H1 (cell line): ENCODE measurements at regions not wholly inside any gene's neighbourhood (a gene's known extent, or its start where the extent isn't known, plus 50 kb on each side); places are given as distances from the start of the nearest gene placed in this dataset.

ENCODE experiments used
- CTCF ChIA-PET: fragments of 300-600 bp; sonication (Branson Sonifier 250); formaldehyde crosslinking; loops from one replicate; lab custom pipeline; 2021; ENCODE audit not compliant: partially characterized antibody; lab: Charles Lee
- POLR2A ChIA-PET: fragments of 300-600 bp; sonication (Branson Sonifier 250); formaldehyde crosslinking; loops from one replicate; lab custom pipeline; 2021; ENCODE audit warnings: inconsistent platforms; ENCODE audit not compliant: partially characterized antibody; lab: Charles Lee
- DNase-seq, 2 experiments: peaks; one replicate each; pipeline versions ENCODE4 v3.0.0 to v3.0.0-alpha.2; 2010 to 2022; ENCODE audit warnings: low spot score in 2 of 2, low read depth in 1 of 2, mixed read lengths in 1 of 2
- FAIRE-seq: peaks from 2 replicates; lab custom pipeline; 2011; peaks lifted over from hg19 to GRCh38; lab: Jason Lieb, UNC
- H2AFZ ChIP-seq: 2 replicates; pipeline ENCODE4 v1.8.1; 2012; ENCODE audit warnings: low read length, inconsistent platforms
- H2AK5ac ChIP-seq: 2 replicates; pipeline ENCODE4 v1.6.1; 2013; ENCODE audit warnings: low read depth, low read length
- H2BK120ac ChIP-seq: replicated peaks from 2 replicates; pipeline ENCODE3; 2013; ENCODE audit warnings: low read depth, low read length, inconsistent platforms
- H2BK12ac ChIP-seq: 2 replicates; pipeline ENCODE4 v1.6.1; 2013; ENCODE audit warnings: low read depth, low read length
- H2BK15ac ChIP-seq: 2 replicates; pipeline ENCODE4 v1.6.1; 2013; ENCODE audit warnings: low read length
- H2BK20ac ChIP-seq: 2 replicates; pipeline ENCODE4 v1.6.1; 2013; ENCODE audit warnings: low read length
- H2BK5ac ChIP-seq: 2 replicates; pipeline ENCODE4 v1.6.1; 2013; ENCODE audit warnings: low read depth, low read length
- H3K14ac ChIP-seq: 2 replicates; pipeline ENCODE4 v1.6.1; 2013; ENCODE audit warnings: inconsistent platforms; ENCODE audit not compliant: insufficient read length
- H3K18ac ChIP-seq: 2 replicates; pipeline ENCODE4 v1.6.1; 2013; ENCODE audit warnings: low read length; ENCODE audit errors: extremely low read depth
- H3K23ac ChIP-seq: 2 replicates; pipeline ENCODE4 v1.6.1; 2013; ENCODE audit warnings: inconsistent platforms; ENCODE audit not compliant: insufficient read length
- H3K23me2 ChIP-seq: 2 replicates; pipeline ENCODE4 v1.6.1; 2013; ENCODE audit warnings: low read depth, low read length
- H3K27ac ChIP-seq: 2 replicates; pipeline ENCODE4 v1.6.1; 2011; ENCODE audit warnings: low read depth, low read length, inconsistent platforms
- H3K27me3 ChIP-seq, 4 experiments: replicated peaks in 1 of 4; 1 replicate in 1 of 4; 2 replicates in 3 of 4; pipeline versions ENCODE4 v1.6.1 to v1.8.1; 2011 to 2013; ENCODE audit warnings: low read length in 3 of 4, mild to moderate bottlenecking in 3 of 4, inconsistent platforms in 2 of 4, mixed read lengths in 2 of 4, moderate library complexity in 1 of 4; ENCODE audit not compliant: control insufficient read depth in 3 of 4, insufficient read depth in 3 of 4; ENCODE audit errors: extremely low read depth in 1 of 4
- H3K36me3 ChIP-seq, 4 experiments: 2 replicates each; pipeline versions ENCODE4 v1.6.1 to v1.8.1; 2011 to 2013; ENCODE audit warnings: mild to moderate bottlenecking in 4 of 4, low read length in 3 of 4, moderate library complexity in 2 of 4, control low read depth in 1 of 4, inconsistent platforms in 1 of 4; ENCODE audit not compliant: insufficient read depth in 4 of 4, control insufficient read depth in 2 of 4
- H3K4ac ChIP-seq: replicated peaks from 2 replicates; pipeline ENCODE3; 2013; ENCODE audit warnings: low read length, low read depth, mixed read lengths, inconsistent platforms; ENCODE audit not compliant: insufficient read length
- H3K4me1 ChIP-seq, 4 experiments: replicated peaks in 1 of 4; 1 replicate in 1 of 4; 2 replicates in 3 of 4; pipeline versions ENCODE4 v1.6.1 to v1.8.1; 2011 to 2013; ENCODE audit warnings: low read length in 3 of 4, inconsistent platforms in 2 of 4, mixed read lengths in 1 of 4; ENCODE audit not compliant: insufficient read depth in 4 of 4, control insufficient read depth in 3 of 4
- H3K4me2 ChIP-seq, 2 experiments: 2 replicates each; pipeline versions ENCODE4 v1.6.1 to v1.8.1; 2011 to 2013; ENCODE audit warnings: low read depth in 2 of 2, low read length in 2 of 2, control low read depth in 1 of 2, inconsistent platforms in 1 of 2, mild to moderate bottlenecking in 1 of 2; ENCODE audit not compliant: insufficient read depth in 1 of 2
- H3K4me3 ChIP-seq, 4 experiments: fragments of 200-600, 300-600 bp in 1 of 4; sonication (generic), shearing (Covaris generic), sonication (Bioruptor Twin) in 1 of 4; 2 replicates each; pipeline versions ENCODE4 v1.5.1 to v1.8.1; 2011 to 2016; ENCODE audit warnings: low read length in 4 of 4, low read depth in 3 of 4, control low read depth in 2 of 4, inconsistent platforms in 2 of 4, mild to moderate bottlenecking in 2 of 4, mixed read lengths in 1 of 4, moderate library complexity in 1 of 4; ENCODE audit not compliant: insufficient read depth in 2 of 4; ENCODE audit errors: extremely low read depth in 1 of 4
- H3K56ac ChIP-seq: replicated peaks from 2 replicates; pipeline ENCODE3; 2013; ENCODE audit warnings: low read depth, mild to moderate bottlenecking, mixed read lengths, low read length, inconsistent platforms; ENCODE audit not compliant: insufficient read length
- H3K79me1 ChIP-seq: 2 replicates; pipeline ENCODE4 v1.6.1; 2013; ENCODE audit warnings: low read depth, low read length, control low read depth
- H3K79me2 ChIP-seq, 2 experiments: 2 replicates each; pipeline versions ENCODE4 v1.6.1 to v1.8.1; 2012 to 2013; ENCODE audit warnings: low read length in 2 of 2, mild to moderate bottlenecking in 2 of 2, inconsistent platforms in 1 of 2; ENCODE audit not compliant: insufficient read depth in 2 of 2, control insufficient read depth in 1 of 2
- H3K9ac ChIP-seq, 4 experiments: replicated peaks in 1 of 4; 1 replicate in 1 of 4; 2 replicates in 3 of 4; pipeline versions ENCODE4 v1.6.1 to v1.8.1; 2011 to 2013; ENCODE audit warnings: low read depth in 3 of 4, low read length in 3 of 4, control low read depth in 2 of 4, mild to moderate bottlenecking in 2 of 4, moderate library complexity in 2 of 4, inconsistent platforms in 1 of 4; ENCODE audit errors: extremely low read depth in 1 of 4
- H3K9me3 ChIP-seq, 2 experiments: 2 replicates each; pipeline versions ENCODE4 v1.6.1 to v1.8.1; 2012 to 2013; ENCODE audit warnings: mild to moderate bottlenecking in 2 of 2, moderate library complexity in 2 of 2, control low read depth in 1 of 2, inconsistent platforms in 1 of 2, low read depth in 1 of 2, low read length in 1 of 2, mixed read lengths in 1 of 2; ENCODE audit not compliant: insufficient read depth in 2 of 2
- H4K20me1 ChIP-seq, 2 experiments: replicated peaks in 1 of 2; 2 replicates each; pipeline versions ENCODE3 to v1.8.1; 2011 to 2013; ENCODE audit warnings: inconsistent platforms in 2 of 2, low read length in 2 of 2, mild to moderate bottlenecking in 1 of 2; ENCODE audit not compliant: insufficient read depth in 2 of 2, control insufficient read depth in 1 of 2
- H4K5ac ChIP-seq: 2 replicates; pipeline ENCODE4 v1.6.1; 2013; ENCODE audit warnings: low read length, low read depth, mixed read lengths, inconsistent platforms; ENCODE audit not compliant: insufficient read length
- H4K8ac ChIP-seq: 2 replicates; pipeline ENCODE4 v1.8.0; 2013; ENCODE audit warnings: mild to moderate bottlenecking, moderate library complexity, low read length, inconsistent platforms; ENCODE audit not compliant: insufficient read depth; ENCODE audit errors: extremely low read depth
- H4K91ac ChIP-seq: replicated peaks from 2 replicates; pipeline ENCODE3; 2013; ENCODE audit warnings: low read length, mixed read lengths, inconsistent platforms; ENCODE audit not compliant: insufficient read length
- CHD2 ChIP-seq: IDR thresholded peaks from 2 replicates; pipeline ENCODE4 v1.6.1; 2012; ENCODE audit warnings: low read length, improper control_type of control experiment
- JUND ChIP-seq: IDR thresholded peaks from 2 replicates; pipeline ENCODE4 v1.6.1; 2011; ENCODE audit warnings: mild to moderate bottlenecking, improper control_type of control experiment, low read length
- KDM4A ChIP-seq: IDR thresholded peaks from one replicate; pipeline ENCODE4 v1.7.1; 2012; ENCODE audit warnings: low read depth, mild to moderate bottlenecking, moderate library complexity, low read length, inconsistent platforms; ENCODE audit not compliant: severe bottlenecking
- RAD21 ChIP-seq, 2 experiments: IDR thresholded peaks in 1 of 2; conservative IDR thresholded peaks in 1 of 2; 2 replicates each; pipeline ENCODE4 v1.6.1; 2011; ENCODE audit warnings: low read depth in 2 of 2, low read length in 2 of 2, improper control_type of control experiment in 1 of 2, inconsistent platforms in 1 of 2, mild to moderate bottlenecking in 1 of 2, moderate library complexity in 1 of 2
- RFX5 ChIP-seq: IDR thresholded peaks from 2 replicates; pipeline ENCODE4 v1.6.1; 2011; ENCODE audit warnings: low read depth, low read length, improper control_type of control experiment, borderline replicate concordance
- TEAD4 ChIP-seq: IDR thresholded peaks from 2 replicates; pipeline ENCODE4 v1.6.1; 2012; ENCODE audit warnings: low read depth, low read length, inconsistent platforms, mixed read lengths
- WGBS, 2 experiments: shearing (Covaris generic) in 1 of 2; methylation state at CpG; one replicate each; pipeline versions ENCODE4 v1.1.6 to v1.1.7; 2013 to 2015; ENCODE audit warnings: low lambda C conversion rate in 2 of 2, mixed read lengths in 2 of 2, inconsistent platforms in 1 of 2, low coverage in 1 of 2, missing lambda C conversion rate in 1 of 2; ENCODE audit not compliant: insufficient replicate concordance in 2 of 2, insufficient coverage in 1 of 2, insufficient read length in 1 of 2; ENCODE audit errors: extremely low coverage in 1 of 2, missing lambda C conversion rate in 1 of 2; 5-methylcytosine and 5-hydroxymethylcytosine counted together
- TF ChIP-seq, protein P1 (sequence below): IDR thresholded peaks from 2 replicates; pipeline ENCODE4 v1.6.1; 2011; ENCODE audit warnings: low read length, improper control_type of control experiment
- TF ChIP-seq, protein P2 (sequence below), 3 experiments: IDR thresholded peaks; 1 replicate in 2 of 3; 2 replicates in 1 of 3; pipeline versions ENCODE4 v1.5.1 to v1.6.1; 2011; ENCODE audit warnings: low read length in 3 of 3, mild to moderate bottlenecking in 3 of 3, inconsistent platforms in 2 of 3, low read depth in 1 of 3, moderate library complexity in 1 of 3; ENCODE audit not compliant: insufficient read depth in 1 of 3; ENCODE audit errors: control extremely low read depth in 1 of 3

DNA sequence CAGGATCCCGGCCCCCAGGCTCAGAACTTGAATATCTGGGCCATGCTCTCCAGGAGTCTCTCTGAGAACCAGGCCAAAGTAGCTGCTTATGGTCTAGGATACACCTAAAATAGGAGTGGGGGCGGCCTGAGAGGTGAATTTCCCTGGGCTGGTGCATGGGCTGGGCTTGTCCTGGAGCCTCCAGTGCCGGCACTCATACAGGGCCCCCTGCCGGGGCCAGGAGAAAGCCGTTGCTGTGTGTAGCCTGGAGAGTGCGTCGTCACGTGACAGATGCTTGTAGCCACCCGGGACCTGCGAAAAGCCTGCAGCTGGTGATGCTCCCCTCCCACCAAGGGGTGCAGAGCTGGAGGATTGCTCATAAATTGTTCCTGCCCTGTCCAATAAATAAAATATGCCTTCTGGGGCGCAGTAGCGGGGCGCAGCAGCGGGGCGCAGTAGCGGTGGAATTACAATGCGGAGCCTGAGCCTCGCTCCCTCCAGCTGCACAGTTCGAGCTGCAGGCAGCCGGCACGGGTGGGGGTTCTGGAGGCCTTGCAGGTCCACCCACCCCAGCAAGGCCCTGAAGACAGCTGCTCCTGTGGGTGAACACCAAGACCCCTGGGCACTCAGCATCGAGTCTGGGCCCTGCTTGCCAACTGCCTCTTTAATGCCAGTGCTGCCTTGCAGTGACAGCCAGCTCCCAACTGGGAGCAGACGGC lies 289.9 kb downstream of the NDUFA10 start:
- Histone ChIP-seq H3K14ac (no peak overlapping the region), H3K4me1 (no peaks in the 10 kb centered on the region), H3K79me2 (no peaks in the 10 kb centered on the region), H2BK20ac (no peak overlapping the region), H3K23me2 (peaks cover 3% of the 10 kb centered on the region; the same call in 1 of the 2 replicates), H2BK15ac (no peak overlapping the region), H2BK5ac (no peak overlapping the region), H3K9me3 (no peaks in the 10 kb centered on the region), H3K27ac (no peak overlapping the region), H2BK12ac (no peak overlapping the region), H4K91ac (no peak overlapping the region), H3K9ac (no peak overlapping the region), H3K27me3 (no peaks in the 10 kb centered on the region), H2AK5ac (no peak overlapping the region), H4K5ac (no peak overlapping the region), H3K23ac (no peak overlapping the region), H2BK120ac (no peak overlapping the region), H4K20me1 (peaks cover 0 to 2% of the 10 kb centered on the region in 2 experiments), H3K56ac (no peak overlapping the region), H3K4ac (no peak overlapping the region), H4K8ac (no peak overlapping the region), H3K4me2 (no peak overlapping the region), H3K79me1 (no peaks in the 10 kb centered on the region), H3K4me3 (no peak overlapping the region), H3K18ac (no peak overlapping the region; the same call in 1 of the 2 replicates), H2AFZ (no peak overlapping the region), H3K36me3 (no peaks in the 10 kb centered on the region)
- no peak for DNase-seq
- ChIA-PET CTCF (no interaction called here), POLR2A (no interaction called here)
- no peak for FAIRE-seq
- TF ChIP-seq JUND (no peak), TEAD4 (no peak), RAD21 (IDR thresholded peaks at IDR 0.05 in 1 of 2, conservative IDR thresholded peaks at IDR 0.05 in 1 of 2; ENCODE audit: low read depth in 2 of 2, low read length in 2 of 2) (0 out of 4 replicates have a peak, but pooled peaks of 1 of the 2 experiments have one; percentile 2), CHD2 (no peak), KDM4A (no peak), RFX5 (no peak)
- TF ChIP-seq, protein P1, sequence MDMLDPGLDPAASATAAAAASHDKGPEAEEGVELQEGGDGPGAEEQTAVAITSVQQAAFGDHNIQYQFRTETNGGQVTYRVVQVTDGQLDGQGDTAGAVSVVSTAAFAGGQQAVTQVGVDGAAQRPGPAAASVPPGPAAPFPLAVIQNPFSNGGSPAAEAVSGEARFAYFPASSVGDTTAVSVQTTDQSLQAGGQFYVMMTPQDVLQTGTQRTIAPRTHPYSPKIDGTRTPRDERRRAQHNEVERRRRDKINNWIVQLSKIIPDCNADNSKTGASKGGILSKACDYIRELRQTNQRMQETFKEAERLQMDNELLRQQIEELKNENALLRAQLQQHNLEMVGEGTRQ: no peak
- TF ChIP-seq, protein P2, sequence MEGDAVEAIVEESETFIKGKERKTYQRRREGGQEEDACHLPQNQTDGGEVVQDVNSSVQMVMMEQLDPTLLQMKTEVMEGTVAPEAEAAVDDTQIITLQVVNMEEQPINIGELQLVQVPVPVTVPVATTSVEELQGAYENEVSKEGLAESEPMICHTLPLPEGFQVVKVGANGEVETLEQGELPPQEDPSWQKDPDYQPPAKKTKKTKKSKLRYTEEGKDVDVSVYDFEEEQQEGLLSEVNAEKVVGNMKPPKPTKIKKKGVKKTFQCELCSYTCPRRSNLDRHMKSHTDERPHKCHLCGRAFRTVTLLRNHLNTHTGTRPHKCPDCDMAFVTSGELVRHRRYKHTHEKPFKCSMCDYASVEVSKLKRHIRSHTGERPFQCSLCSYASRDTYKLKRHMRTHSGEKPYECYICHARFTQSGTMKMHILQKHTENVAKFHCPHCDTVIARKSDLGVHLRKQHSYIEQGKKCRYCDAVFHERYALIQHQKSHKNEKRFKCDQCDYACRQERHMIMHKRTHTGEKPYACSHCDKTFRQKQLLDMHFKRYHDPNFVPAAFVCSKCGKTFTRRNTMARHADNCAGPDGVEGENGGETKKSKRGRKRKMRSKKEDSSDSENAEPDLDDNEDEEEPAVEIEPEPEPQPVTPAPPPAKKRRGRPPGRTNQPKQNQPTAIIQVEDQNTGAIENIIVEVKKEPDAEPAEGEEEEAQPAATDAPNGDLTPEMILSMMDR (IDR thresholded peaks at IDR 0.05; ENCODE audit: control extremely low read depth in 1 of 3, insufficient read depth in 1 of 3, low read depth in 1 of 3, low read length in 3 of 3): no peak
- 87% methylated on average over 20 of the region's 23 CpGs; no CpG with 5 or more reads in 1 of the 2 experiments for WGBS, 2 experiments
